ENCODE measurements at regions not wholly inside any gene's neighbourhood (a gene's known extent, or its start where the extent isn't known, plus 50 kb on each side); places are given as distances from the start of the nearest gene placed in this dataset.

- DNase-seq, result no peak
These were observed 53.7 kb upstream of the TRAK1 start for GRCh38 chr3:42037318-42037945.

GRCh38 chr3:42036483-42036823 is 54.7 kb upstream of the TRAK1 start:
- DNase-seq, result no peak

GRCh38 chr3:42035816-42036482 is 55.2 kb upstream of the TRAK1 start:
- DNase-seq, result no peak

- DNase-seq, result no peak
These were observed 56.1 kb upstream of the TRAK1 start for GRCh38 chr3:42035007-42035406.

GRCh38 chr3:42033741-42034140 is 57.4 kb upstream of the TRAK1 start:
- no peak for DNase-seq

GRCh38 chr3:42032693-42033349 is 58.3 kb upstream of the TRAK1 start:
- DNase-seq, result no peak

- DNase-seq, result no peak
These were observed 59.2 kb upstream of the TRAK1 start for GRCh38 chr3:42031808-42032480.

- DNase-seq, result no peak
These were observed 62.7 kb upstream of the TRAK1 start for GRCh38 chr3:42028474-42028873.

GRCh38 chr3:42027571-42027970 is 63.6 kb upstream of the TRAK1 start:
- no peak for DNase-seq

- peak; percentile 13 for DNase-seq
These were observed 63.7 kb upstream of the ULK4 start for GRCh38 chr3:42025370-42026138.

- no peak for DNase-seq
These were observed 62.9 kb upstream of the ULK4 start for GRCh38 chr3:42024591-42025351.

GRCh38 chr3:42023380-42023779 is 61.5 kb upstream of the ULK4 start:
- peak; percentile 9 for DNase-seq

GRCh38 chr3:42022355-42022754 is 60.5 kb upstream of the ULK4 start:
- DNase-seq, result no peak

GRCh38 chr3:42020684-42021307 is 58.9 kb upstream of the ULK4 start:
- DNase-seq, result no peak

GRCh38 chr3:42019953-42020260 is 58.0 kb upstream of the ULK4 start:
- DNase-seq, result no peak

- no peak for DNase-seq
These were observed 57.4 kb upstream of the ULK4 start for GRCh38 chr3:42019144-42019952.

- no peak for DNase-seq
These were observed 53.1 kb upstream of the ULK4 start for GRCh38 chr3:42014921-42015533.

- DNase-seq, result peak; percentile 42
These were observed 52.6 kb upstream of the ULK4 start for GRCh38 chr3:42014458-42014920.

GRCh38 chr3:42013691-42014457 is 52.0 kb upstream of the ULK4 start:
- DNase-seq, result no peak

Measured in CD4-positive, alpha-beta T cell treated with Interleukin-17A for 1 hour (primary cell).